IPS-NIHi7 (cell line): ENCODE measurements at regions not wholly inside any gene's neighbourhood (a gene's known extent, or its start where the extent isn't known, plus 50 kb on each side); places are given as distances from the start of the nearest gene placed in this dataset.
"Not testable (repeated sequence)": the region's sequence is repeated elsewhere in the genome, so short reads cannot be mapped to it uniquely, and the experiment has no call there.

ENCODE experiments used
- DNase-seq: peaks from one replicate; pipeline ENCODE4 v3.0.0; 2012; ENCODE audit warnings: mixed read lengths; ENCODE audit errors: extremely low spot score

- no peak for DNase-seq
These were observed 138.9 kb downstream of the TMCO5A start for GRCh38 chr15:38073178-38073946.

- no peak for DNase-seq
These were observed 139.6 kb downstream of the TMCO5A start for GRCh38 chr15:38074029-38074428.

- no peak for DNase-seq
These were observed 141.0 kb downstream of the TMCO5A start for GRCh38 chr15:38075466-38075865.

- DNase-seq: peak; percentile 18
These were observed 142.3 kb downstream of the TMCO5A start for GRCh38 chr15:38076786-38077185.

- no peak for DNase-seq
These were observed 144.8 kb downstream of the TMCO5A start for GRCh38 chr15:38079236-38079635.

- no peak for DNase-seq
These were observed 146.3 kb downstream of the TMCO5A start for GRCh38 chr15:38080651-38081275.

GRCh38 chr15:38084289-38084688, 149.8 kb downstream of the TMCO5A start:
- no peak for DNase-seq

- no peak for DNase-seq
These were observed 150.7 kb downstream of the TMCO5A start for GRCh38 chr15:38085114-38085513.

- DNase-seq: no peak
These were observed 151.6 kb downstream of the TMCO5A start for GRCh38 chr15:38085931-38086568.

- no peak for DNase-seq
These were observed 152.2 kb downstream of the TMCO5A start for GRCh38 chr15:38086611-38087010.

- no peak for DNase-seq
These were observed 154.5 kb downstream of the TMCO5A start for GRCh38 chr15:38088971-38089370.

GRCh38 chr15:38090223-38090622, 155.8 kb downstream of the TMCO5A start:
- no peak for DNase-seq

- no peak for DNase-seq
These were observed 156.2 kb downstream of the TMCO5A start for GRCh38 chr15:38090678-38091077.

GRCh38 chr15:38091078-38091645, 156.7 kb downstream of the TMCO5A start:
- no peak for DNase-seq

- no peak for DNase-seq
These were observed 158.7 kb upstream of the SPRED1 start for GRCh38 chr15:38093931-38094330.

- no peak for DNase-seq
These were observed 149.7 kb upstream of the SPRED1 start for GRCh38 chr15:38102972-38103371.

GRCh38 chr15:38103564-38103963, 149.1 kb upstream of the SPRED1 start:
- DNase-seq: no peak

GRCh38 chr15:38111070-38111469, 141.6 kb upstream of the SPRED1 start:
- DNase-seq: no peak

GRCh38 chr15:38112406-38112805, 140.2 kb upstream of the SPRED1 start:
- DNase-seq: no peak

GRCh38 chr15:38115121-38115520, 137.5 kb upstream of the SPRED1 start:
- no peak for DNase-seq

- DNase-seq: no peak
These were observed 134.9 kb upstream of the SPRED1 start for GRCh38 chr15:38117781-38118180.

GRCh38 chr15:38119865-38120264, 132.8 kb upstream of the SPRED1 start:
- DNase-seq: not testable (repeated sequence)
